Thyroid gland (tissue), 4 donors: ENCODE measurements at regions not wholly inside any gene's neighbourhood (a gene's known extent, or its start where the extent isn't known, plus 50 kb on each side); places are given as distances from the start of the nearest gene placed in this dataset.

Source experiments
- CTCF ChIP-seq, 6 experiments: fragments of 200-600 bp in 3 of 6; fragments of 450-650 bp in 3 of 6; sonication (generic) in 3 of 6; IDR thresholded peaks; one replicate each; pipeline ENCODE4 v1.5.1; 2016 to 2019; ENCODE audit warnings: antibody characterized with exemption in 6 of 6, mild to moderate bottlenecking in 2 of 6, inconsistent platforms in 1 of 6, moderate library complexity in 1 of 6
- POLR2A ChIP-seq, 2 donors: fragments of 450-650 bp; IDR thresholded peaks; one replicate each; pipeline ENCODE4 v1.6.1; 2017; ENCODE audit warnings: antibody characterized with exemption in 2 of 2, mild to moderate bottlenecking in 2 of 2, moderate library complexity in 1 of 2

- TF ChIP-seq CTCF (IDR thresholded peaks at IDR 0.05) (no peak), POLR2A (IDR thresholded peaks at IDR 0.05) (no peak)
Observed at GRCh38 chr1:18568489-18568888, 62.2 kb upstream of the PAX7 start.
